MM.1S (cell line): ENCODE measurements at regions not wholly inside any gene's neighbourhood (a gene's known extent, or its start where the extent isn't known, plus 50 kb on each side); places are given as distances from the start of the nearest gene placed in this dataset.

Source experiments
- DNase-seq: peaks from one replicate; pipeline ENCODE4 v3.0.0-alpha.2; 2015
- H2AFZ ChIP-seq: fragments of 300-600 bp; sonication (generic); 2 replicates; pipeline ENCODE4 v1.6.0; 2016; ENCODE audit warnings: antibody characterized with exemption, low read length
- H3F3A ChIP-seq: fragments of 300-600 bp; sonication (generic); 2 replicates; pipeline ENCODE4 v1.6.1; 2016; ENCODE audit warnings: mild to moderate bottlenecking, antibody characterized with exemption, low read length, moderate library complexity, mixed read lengths; ENCODE audit not compliant: insufficient read depth
- H3K27ac ChIP-seq: fragments of 300-600 bp; sonication (generic); 2 replicates; pipeline ENCODE4 v1.5.1; 2016; ENCODE audit warnings: mild to moderate bottlenecking, low read length
- H3K27me3 ChIP-seq: fragments of 300-600 bp; sonication (generic); replicated peaks from 2 replicates; pipeline ENCODE4 v1.6.0; 2016; ENCODE audit warnings: low read length; ENCODE audit not compliant: insufficient read depth
- H3K36me3 ChIP-seq: fragments of 300-600 bp; sonication (generic); replicated peaks from 2 replicates; pipeline ENCODE4 v1.6.1; 2016; ENCODE audit warnings: mild to moderate bottlenecking, low read length, mixed read lengths; ENCODE audit not compliant: insufficient read depth
- H3K4me1 ChIP-seq: fragments of 300-600 bp; sonication (generic); 2 replicates; pipeline ENCODE4 v1.6.1; 2016; ENCODE audit warnings: low read length, mixed read lengths
- H3K4me2 ChIP-seq: fragments of 300-600 bp; sonication (generic); 2 replicates; pipeline ENCODE4 v1.6.0; 2016; ENCODE audit warnings: low read depth, low read length
- H3K4me3 ChIP-seq: fragments of 300-600 bp; sonication (generic); 2 replicates; pipeline ENCODE4 v1.5.1; 2016; ENCODE audit warnings: low read length, mixed read lengths
- H3K79me2 ChIP-seq: fragments of 300-600 bp; sonication (generic); 2 replicates; pipeline ENCODE4 v1.6.1; 2016; ENCODE audit warnings: mixed run types, low read length, mixed read lengths
- H3K9ac ChIP-seq: fragments of 300-600 bp; sonication (generic); 2 replicates; pipeline ENCODE4 v1.6.1; 2016; ENCODE audit warnings: low read length, mixed read lengths
- H3K9me2 ChIP-seq: fragments of 300-600 bp; sonication (generic); replicated peaks from 2 replicates; pipeline ENCODE4 v1.6.1; 2016; ENCODE audit warnings: mild to moderate bottlenecking, low read length, mixed read lengths; ENCODE audit not compliant: insufficient read depth
- H3K9me3 ChIP-seq: fragments of 300-600 bp; sonication (generic); replicated peaks from 2 replicates; pipeline ENCODE4 v1.6.1; 2016; ENCODE audit warnings: mild to moderate bottlenecking, low read length, mixed read lengths; ENCODE audit not compliant: insufficient read depth
- H4K20me1 ChIP-seq: fragments of 300-600 bp; sonication (generic); 2 replicates; pipeline ENCODE4 v1.6.1; 2016; ENCODE audit warnings: mild to moderate bottlenecking, low read length, moderate library complexity, mixed read lengths; ENCODE audit not compliant: insufficient read depth
- CTCF ChIP-seq: fragments of 300-600 bp; sonication (generic); IDR thresholded peaks from 2 replicates; pipeline ENCODE4 v1.5.1; 2016; ENCODE audit warnings: antibody characterized with exemption, low read length, mixed read lengths
- EZH2 ChIP-seq: fragments of 300-600 bp; sonication (generic); optimal IDR thresholded peaks from 2 replicates; pipeline ENCODE3; 2017; ENCODE audit warnings: low read depth, mild to moderate bottlenecking, antibody characterized with exemption, low read length, mixed read lengths
- EZH2phosphoT487 ChIP-seq: fragments of 300-600 bp; sonication (generic); IDR thresholded peaks from 2 replicates; pipeline ENCODE4 v1.6.1; 2018; ENCODE audit warnings: antibody characterized with exemption, low read length

DNA sequence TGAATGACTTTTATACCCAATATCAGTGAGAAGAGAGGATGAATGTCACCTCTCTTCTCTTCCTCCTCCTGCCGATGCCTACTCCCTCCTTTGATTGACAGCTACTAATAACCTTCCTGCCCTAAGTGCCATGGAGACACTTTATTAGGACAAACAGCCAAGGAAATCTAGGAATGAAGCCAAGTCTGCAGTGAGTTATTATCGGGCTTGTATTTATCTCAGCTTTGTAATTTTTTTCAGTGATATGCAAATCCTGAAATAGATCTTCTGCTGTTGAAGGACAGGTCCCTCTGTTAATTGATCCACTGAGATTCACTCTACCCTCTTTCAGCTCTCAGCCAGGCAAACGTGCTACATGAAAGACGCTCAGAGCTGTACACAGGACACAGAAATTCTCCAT, 686.7 kb downstream of the TMEM182 start:
- Histone ChIP-seq H3K4me1 (no peaks in the 10 kb centered on the region), H4K20me1 (no peaks in the 10 kb centered on the region), H3K4me2 (no peak overlapping the region), H2AFZ (no peak overlapping the region), H3K9ac (no peak overlapping the region), H3K4me3 (no peak overlapping the region), H3K79me2 (no peaks in the 10 kb centered on the region), H3K9me2 (no peaks in the 10 kb centered on the region), H3K36me3 (no peaks in the 10 kb centered on the region), H3F3A (no peaks in the 10 kb centered on the region), H3K9me3 (no peaks in the 10 kb centered on the region), H3K27me3 (no peaks in the 10 kb centered on the region), H3K27ac (no peak overlapping the region)
- TF ChIP-seq EZH2phosphoT487 = no peak
- TF ChIP-seq EZH2 = no peak
- no peak for TF ChIP-seq CTCF
- DNase-seq = no peak

GRCh38 chr2:103451283-103451682, 689.5 kb downstream of the TMEM182 start:
- H3K4me1 ChIP-seq = no peaks in the 10 kb centered on the region
- no peak for TF ChIP-seq EZH2phosphoT487
- TF ChIP-seq EZH2 = no peak
- TF ChIP-seq CTCF = no peak
- H4K20me1 ChIP-seq = no peaks in the 10 kb centered on the region
- H2AFZ ChIP-seq = no peak overlapping the region
- H3K27me3 ChIP-seq = no peaks in the 10 kb centered on the region
- no peak overlapping the region for H3K4me3 ChIP-seq
- no peaks in the 10 kb centered on the region for H3K79me2 ChIP-seq
- no peaks in the 10 kb centered on the region for H3F3A ChIP-seq
- no peak for DNase-seq
- H3K9ac ChIP-seq = no peak overlapping the region
- H3K9me3 ChIP-seq = no peaks in the 10 kb centered on the region
- H3K27ac ChIP-seq = no peak overlapping the region
- H3K36me3 ChIP-seq = no peaks in the 10 kb centered on the region
- H3K9me2 ChIP-seq = no peaks in the 10 kb centered on the region
- no peak overlapping the region for H3K4me2 ChIP-seq

DNA sequence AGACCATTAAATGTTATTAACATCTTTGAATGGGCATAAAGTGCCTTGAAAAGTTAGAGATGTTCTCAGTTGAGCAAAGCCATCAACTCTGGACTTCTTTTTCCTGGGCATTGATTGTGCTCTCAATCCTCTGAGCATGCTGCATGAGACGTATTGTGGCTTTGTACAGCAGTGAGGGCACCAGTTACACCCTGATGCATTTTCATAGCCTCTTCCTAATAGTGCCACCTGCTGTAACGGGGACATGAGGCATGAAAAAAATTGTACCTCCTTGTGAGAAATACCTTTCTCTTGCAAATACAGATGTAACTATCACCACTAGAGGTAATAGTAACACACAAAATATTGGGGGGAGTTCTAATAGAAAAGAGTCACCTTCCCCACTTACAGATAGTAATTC, 697.5 kb downstream of the TMEM182 start:
- Histone ChIP-seq H3K4me1 (no peaks in the 10 kb centered on the region), H3K9me3 (no peaks in the 10 kb centered on the region), H3K9ac (no peak overlapping the region), H3K4me3 (no peak overlapping the region), H3K79me2 (no peaks in the 10 kb centered on the region), H4K20me1 (no peaks in the 10 kb centered on the region), H3K4me2 (no peak overlapping the region), H3K27ac (no peak overlapping the region), H3K36me3 (no peaks in the 10 kb centered on the region), H3F3A (no peaks in the 10 kb centered on the region), H3K27me3 (no peaks in the 10 kb centered on the region), H3K9me2 (no peaks in the 10 kb centered on the region), H2AFZ (no peak overlapping the region)
- TF ChIP-seq EZH2 (no peak), CTCF (peak; percentile 11; the same call in 1 of the 2 replicates)
- DNase-seq = no peak
